GM19324 (cell line): ENCODE measurements at regions not wholly inside any gene's neighbourhood (a gene's known extent, or its start where the extent isn't known, plus 50 kb on each side); places are given as distances from the start of the nearest gene placed in this dataset.

Experiments used
- ATAC-seq: cut with Tn5 transposase; IDR thresholded peaks from one replicate; pipeline ENCODE4 v1.9.1; 2021; ENCODE audit warnings: mild to moderate bottlenecking, moderate library complexity; ENCODE audit not compliant: unreplicated experiment, low FRiP score

- ATAC-seq, result no peak
Observed at GRCh38 chr2:133959066-133959465, 294.8 kb upstream of the MGAT5 start.

GRCh38 chr2:133966720-133967304 lies 287.1 kb upstream of the MGAT5 start:
- ATAC-seq, result no peak

- ATAC-seq, result no peak
Observed at GRCh38 chr2:133967326-133967725, 286.5 kb upstream of the MGAT5 start.

GRCh38 chr2:133968446-133968845 lies 285.4 kb upstream of the MGAT5 start:
- ATAC-seq, result no peak

- ATAC-seq, result no peak
Observed at GRCh38 chr2:133970641-133971040, 283.2 kb upstream of the MGAT5 start.

- no peak for ATAC-seq
Observed at GRCh38 chr2:133972297-133972696, 281.6 kb upstream of the MGAT5 start.

GRCh38 chr2:133972786-133973185 lies 281.1 kb upstream of the MGAT5 start:
- ATAC-seq, result no peak

- ATAC-seq, result no peak
Observed at GRCh38 chr2:133974353-133974752, 279.5 kb upstream of the MGAT5 start.

GRCh38 chr2:133975135-133975534 lies 278.7 kb upstream of the MGAT5 start:
- ATAC-seq, result no peak

- no peak for ATAC-seq
Observed at GRCh38 chr2:133975676-133976428, 278.0 kb upstream of the MGAT5 start.

- no peak for ATAC-seq
Observed at GRCh38 chr2:133976659-133977058, 277.2 kb upstream of the MGAT5 start.

GRCh38 chr2:133977405-133977804 lies 276.5 kb upstream of the MGAT5 start:
- ATAC-seq, result no peak

GRCh38 chr2:133982256-133982655 lies 271.6 kb upstream of the MGAT5 start:
- ATAC-seq, result no peak

- ATAC-seq, result no peak
Observed at GRCh38 chr2:133985563-133985962, 268.3 kb upstream of the MGAT5 start.

- no peak for ATAC-seq
Observed at GRCh38 chr2:133986081-133986837, 267.6 kb upstream of the MGAT5 start.

- no peak for ATAC-seq
Observed at GRCh38 chr2:133986881-133987795, 266.7 kb upstream of the MGAT5 start.

- no peak for ATAC-seq
Observed at GRCh38 chr2:133988316-133988891, 265.5 kb upstream of the MGAT5 start.

- no peak for ATAC-seq
Observed at GRCh38 chr2:133991606-133992168, 262.2 kb upstream of the MGAT5 start.

GRCh38 chr2:133992454-133992853 lies 261.4 kb upstream of the MGAT5 start:
- no peak for ATAC-seq

- no peak for ATAC-seq
Observed at GRCh38 chr2:133993160-133993559, 260.7 kb upstream of the MGAT5 start.
